ENCODE measurements at regions not wholly inside any gene's neighbourhood (a gene's known extent, or its start where the extent isn't known, plus 50 kb on each side); places are given as distances from the start of the nearest gene placed in this dataset.

GRCh38 chr1:217373761-217374701 lies 256.9 kb downstream of the GPATCH2 start:
- DNase-seq: no peak

GRCh38 chr1:217372049-217372970 lies 258.6 kb downstream of the GPATCH2 start:
- no peak for DNase-seq

DNA sequence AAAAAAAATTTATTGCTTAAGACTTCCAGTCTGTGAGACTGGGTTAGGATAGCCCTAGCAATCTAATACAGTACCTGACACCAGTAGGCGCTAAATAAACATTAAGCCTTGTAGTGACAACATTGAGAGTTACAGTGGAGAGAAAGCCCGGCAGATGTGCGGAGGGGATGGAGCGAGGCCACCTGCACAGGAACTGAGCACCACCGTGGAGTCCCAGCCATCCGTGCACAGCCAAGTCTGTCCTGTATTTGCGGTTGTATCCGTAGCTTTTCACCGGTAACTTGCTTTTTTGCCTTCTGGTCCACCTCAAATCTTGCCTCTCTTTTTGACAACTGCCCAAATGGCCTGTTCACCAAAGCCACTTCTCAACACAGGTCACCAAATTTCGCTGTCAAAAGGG lies 260.1 kb downstream of the GPATCH2 start:
- no peak for DNase-seq

GRCh38 chr1:217369996-217370551 lies 260.8 kb downstream of the GPATCH2 start:
- no peak for DNase-seq

DNA sequence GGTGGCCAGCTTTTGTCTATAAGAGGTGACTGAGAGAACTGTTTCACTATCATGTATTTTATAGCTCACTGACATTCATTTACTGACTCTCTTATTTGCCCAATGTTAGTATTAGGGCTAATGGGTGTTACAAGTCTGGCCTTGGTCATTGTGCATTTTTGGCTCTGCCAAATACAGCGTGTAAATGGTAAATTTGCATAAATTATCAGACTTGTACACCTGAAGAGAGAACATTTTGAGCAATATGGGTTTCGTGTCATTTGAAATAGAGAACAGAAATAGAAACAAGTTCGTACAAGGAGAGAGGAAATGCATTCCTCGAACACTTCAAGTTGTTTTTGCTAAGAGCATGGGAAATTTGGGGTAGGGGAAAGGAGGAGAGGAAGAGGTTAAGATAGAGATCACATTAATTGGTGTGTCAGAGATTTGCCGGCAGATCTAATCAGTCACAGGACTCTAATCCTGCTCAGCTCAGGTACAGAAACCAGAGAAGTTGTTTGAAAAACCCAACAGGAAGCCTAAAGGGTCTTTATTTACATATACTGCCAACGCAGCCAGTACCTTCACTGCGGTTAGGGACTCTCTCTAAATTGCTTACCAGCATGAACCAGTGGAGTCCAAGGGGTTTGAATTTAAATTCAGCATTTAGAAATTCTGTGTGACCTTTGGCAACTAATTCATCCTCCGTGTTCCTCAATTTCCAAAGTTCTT lies 261.5 kb downstream of the GPATCH2 start:
- no peak for DNase-seq

DNA sequence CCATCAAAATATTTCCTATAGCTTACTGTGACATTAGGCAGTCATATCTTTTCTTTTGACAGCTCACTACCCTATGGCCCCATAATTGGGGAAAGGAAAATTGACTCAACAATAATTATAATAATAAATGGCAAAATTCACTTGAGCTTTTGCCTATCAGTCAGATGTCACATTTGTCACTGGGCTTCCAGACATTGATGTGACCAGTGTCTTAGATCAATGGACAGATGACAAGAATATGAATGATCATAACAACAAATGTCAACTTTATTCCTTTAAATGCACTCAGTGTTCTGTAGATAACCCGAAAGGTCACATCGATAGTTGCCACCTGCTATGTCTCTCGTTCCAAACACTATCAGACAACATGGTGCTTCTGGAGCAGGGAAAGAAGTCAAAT lies 266.7 kb downstream of the GPATCH2 start:
- no peak for DNase-seq

DNA sequence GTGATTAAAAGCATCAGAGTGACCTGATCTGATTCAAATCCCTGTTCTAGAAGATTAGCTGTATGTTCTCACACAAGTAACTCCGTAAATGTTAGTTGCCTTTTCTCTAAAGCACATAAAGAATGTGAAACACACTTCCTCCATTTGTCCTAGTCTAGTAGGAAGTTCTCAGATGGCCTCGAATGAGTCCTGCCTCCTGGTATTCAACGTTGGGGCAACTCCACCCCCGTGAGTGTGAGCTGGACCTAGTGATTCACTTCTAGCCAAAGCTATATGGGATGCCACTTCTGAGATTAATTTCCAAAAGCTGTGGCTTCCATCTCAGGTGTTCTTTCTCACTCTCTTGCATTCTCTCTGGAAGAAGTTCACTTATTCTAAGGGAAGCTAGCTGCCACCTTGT lies 267.6 kb downstream of the GPATCH2 start:
- no peak for DNase-seq

- DNase-seq: no peak
Measured at GRCh38 chr1:217360510-217360909, 270.4 kb downstream of the GPATCH2 start.

DNA sequence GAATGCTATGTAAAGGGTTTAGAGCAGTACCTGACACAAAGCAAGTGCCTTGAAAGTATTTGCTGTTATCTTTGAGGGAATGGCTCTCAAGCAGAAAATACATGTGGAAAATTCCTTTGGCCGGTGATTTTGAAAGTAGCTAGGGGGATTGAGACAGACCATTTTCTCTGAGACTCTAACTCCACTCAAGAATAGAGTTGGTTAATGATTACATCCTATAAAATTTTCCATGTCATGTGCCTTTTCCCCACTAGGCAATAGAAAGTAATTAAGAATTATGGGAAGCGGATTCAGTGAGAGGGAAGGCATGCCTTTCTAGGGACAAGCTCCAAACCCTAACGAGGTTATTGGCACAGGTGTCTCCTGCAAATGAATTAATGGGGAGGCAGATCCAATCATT lies 276.0 kb downstream of the GPATCH2 start:
- DNase-seq: no peak

- no peak for DNase-seq
Measured at GRCh38 chr1:217348960-217349664, 281.8 kb downstream of the GPATCH2 start.

DNA sequence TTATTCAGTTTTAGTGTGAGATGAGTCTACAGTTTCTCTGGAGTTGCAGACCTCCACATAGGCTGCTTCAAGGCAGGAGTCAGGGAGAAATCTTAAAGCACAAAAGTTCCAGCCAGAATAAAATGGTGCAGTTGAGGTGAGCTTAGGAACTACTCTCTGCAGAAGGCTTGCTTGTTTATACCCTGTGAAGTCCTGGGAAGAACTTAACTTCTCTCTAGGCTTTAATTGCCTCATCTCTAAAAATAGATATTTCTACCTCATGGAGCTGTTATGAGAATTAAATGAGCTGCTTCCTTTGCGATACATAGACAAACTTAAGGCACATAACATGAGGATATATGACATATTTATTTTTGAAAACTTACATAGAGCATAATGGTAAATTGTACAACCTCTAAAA lies 286.2 kb downstream of the GPATCH2 start:
- no peak for DNase-seq

DNA sequence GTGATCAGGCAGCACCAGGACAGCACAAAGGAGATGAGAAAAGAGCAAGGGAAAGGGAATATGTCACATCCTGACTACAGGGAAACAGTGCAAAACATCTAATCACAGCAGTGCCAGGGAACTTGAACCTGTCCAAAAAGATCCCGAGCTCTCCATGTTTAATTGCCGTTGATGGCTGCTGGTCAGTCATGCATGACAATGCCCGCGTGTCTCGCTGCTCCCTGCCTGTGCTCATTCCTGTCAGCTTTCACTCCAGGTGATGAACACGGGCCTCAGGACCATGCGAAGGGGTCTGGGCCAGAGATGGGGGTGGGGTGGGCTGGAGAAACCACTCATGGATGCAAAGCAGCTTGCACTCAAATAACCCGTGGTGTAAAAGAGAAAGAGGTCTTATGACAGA lies 287.0 kb downstream of the GPATCH2 start:
- no peak for DNase-seq

DNA sequence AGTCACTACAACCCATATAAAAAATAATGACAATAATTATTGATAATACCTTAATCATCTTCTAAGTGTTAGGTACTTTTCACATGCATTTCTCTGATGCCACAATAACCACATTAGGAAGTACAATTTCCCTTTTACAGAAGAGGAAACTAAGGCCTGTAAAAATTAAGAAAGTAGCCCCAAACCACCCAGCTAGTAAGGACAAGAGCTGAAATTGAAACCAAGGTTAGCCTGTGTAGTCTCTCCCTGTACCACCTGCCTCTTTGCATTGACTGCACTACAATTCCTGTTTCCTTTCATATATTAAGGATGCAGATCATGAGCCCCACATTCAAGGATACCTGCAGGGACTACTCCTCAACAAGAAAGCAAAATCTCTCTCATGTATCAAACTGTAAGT lies 288.8 kb downstream of the GPATCH2 start:
- no peak for DNase-seq

- DNase-seq: no peak
Measured at GRCh38 chr1:217336724-217337123, 294.2 kb downstream of the GPATCH2 start.

GRCh38 chr1:217333939-217334338 lies 297.0 kb downstream of the GPATCH2 start:
- DNase-seq: peak; percentile 24

DNA sequence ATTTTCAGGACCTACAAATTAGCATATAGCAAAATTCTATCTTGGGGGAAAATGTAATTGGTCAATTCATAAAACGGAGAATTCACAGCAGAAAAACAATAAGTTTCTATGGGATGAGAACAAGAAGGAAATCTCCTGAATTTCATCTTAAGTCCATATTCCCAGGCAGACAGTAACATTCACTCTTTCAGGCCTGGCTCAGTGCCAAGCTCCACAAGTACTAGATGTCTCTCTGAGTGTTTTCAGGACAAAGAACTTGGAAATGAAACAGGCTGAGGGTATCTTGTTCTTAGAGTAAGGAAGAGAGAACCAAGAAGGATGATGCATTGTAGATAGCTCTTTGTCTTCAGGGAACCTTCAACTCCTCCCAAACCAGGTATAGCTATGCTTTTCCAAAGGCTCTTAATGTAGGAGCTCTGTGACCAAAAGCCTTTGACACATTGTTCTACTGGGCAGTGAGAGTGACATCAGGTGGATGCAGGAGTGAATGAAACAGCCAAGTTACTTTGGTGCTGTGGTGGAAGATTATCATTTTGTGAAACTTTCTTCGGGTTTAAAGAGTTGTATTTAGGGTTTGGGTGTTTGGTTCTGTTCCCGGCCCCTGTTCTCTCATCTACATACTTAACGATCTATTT lies 298.3 kb downstream of the GPATCH2 start:
- no peak for DNase-seq

- DNase-seq: no peak
Measured at GRCh38 chr1:217331698-217332097, 299.2 kb downstream of the GPATCH2 start.

GRCh38 chr1:217327901-217328300 lies 303.0 kb downstream of the GPATCH2 start:
- DNase-seq: no peak

- no peak for DNase-seq
Measured at GRCh38 chr1:217322834-217323233, 308.1 kb downstream of the GPATCH2 start.

- DNase-seq: no peak
Measured at GRCh38 chr1:217315346-217315745, 315.5 kb downstream of the GPATCH2 start.

GRCh38 chr1:217313096-217313495 lies 317.8 kb downstream of the GPATCH2 start:
- DNase-seq: no peak

GRCh38 chr1:217311766-217312165 lies 319.1 kb downstream of the GPATCH2 start:
- no peak for DNase-seq
